ENCODE measurements at regions not wholly inside any gene's neighbourhood (a gene's known extent, or its start where the extent isn't known, plus 50 kb on each side); places are given as distances from the start of the nearest gene placed in this dataset.

GRCh38 chr21:16911166-16911607, 601.7 kb upstream of the CXADR start:
- DNase-seq, result no peak
- Histone ChIP-seq H3K4me1 (ENCODE audit: control insufficient read depth in 1 of 2, insufficient read depth in 2 of 2, low read length in 2 of 2) (no peaks in the 10 kb centered on the region), H3K9me3 (ENCODE audit: control insufficient read depth, low read length) (no peaks in the 10 kb centered on the region), H3K36me3 (ENCODE audit: control insufficient read depth in 1 of 2, insufficient read depth in 2 of 2, low read length in 1 of 2) (no peaks in the 10 kb centered on the region), H3K27ac (ENCODE audit: low read depth in 1 of 2, low read length in 2 of 2) (no peak overlapping the region), H3K4me3 (ENCODE audit: low read length in 2 of 2) (no peak overlapping the region), H3K27me3 (ENCODE audit: control insufficient read depth in 1 of 2, insufficient read depth in 2 of 2, low read length in 1 of 2) (no peaks in the 10 kb centered on the region)
- intact Hi-C loops (cut with DNase I), result no loop called here
- 65 to 69% methylated on average over 1 of the region's 1 CpG for WGBS, 2 donors
- ATAC-seq (ENCODE audit: low FRiP score), result no peak

GRCh38 chr21:16912075-16912474, 600.8 kb upstream of the CXADR start:
- no peak overlapping the region for H3K4me3 ChIP-seq (ENCODE audit: low read length in 2 of 2)
- H3K27me3 ChIP-seq (ENCODE audit: control insufficient read depth in 1 of 2, insufficient read depth in 2 of 2, low read length in 1 of 2), result no peaks in the 10 kb centered on the region
- no peaks in the 10 kb centered on the region for H3K9me3 ChIP-seq (ENCODE audit: control insufficient read depth, low read length)
- no peak overlapping the region for H3K27ac ChIP-seq (ENCODE audit: low read depth in 1 of 2, low read length in 2 of 2)
- intact Hi-C loops (cut with DNase I), result no loop called here
- no peaks in the 10 kb centered on the region for H3K36me3 ChIP-seq (ENCODE audit: control insufficient read depth in 1 of 2, insufficient read depth in 2 of 2, low read length in 1 of 2)
- WGBS, 2 donors, result 5 to 7% methylated on average over 2 of the region's 2 CpGs
- H3K4me1 ChIP-seq (ENCODE audit: control insufficient read depth in 1 of 2, insufficient read depth in 2 of 2, low read length in 2 of 2), result no peaks in the 10 kb centered on the region
- DNase-seq (no peak), ATAC-seq (ENCODE audit: low FRiP score) (peak; percentile 29)

GRCh38 chr21:16913010-16913409, 599.8 kb upstream of the CXADR start:
- intact Hi-C loops (cut with DNase I), result no loop called here
- H3K36me3 ChIP-seq (ENCODE audit: control insufficient read depth in 1 of 2, insufficient read depth in 2 of 2, low read length in 1 of 2), result no peaks in the 10 kb centered on the region
- H3K27ac ChIP-seq (ENCODE audit: low read depth in 1 of 2, low read length in 2 of 2), result no peak overlapping the region
- no peaks in the 10 kb centered on the region for H3K4me1 ChIP-seq (ENCODE audit: control insufficient read depth in 1 of 2, insufficient read depth in 2 of 2, low read length in 2 of 2)
- ATAC-seq (ENCODE audit: low FRiP score) (no peak), DNase-seq (no peak)
- H3K4me3 ChIP-seq (ENCODE audit: low read length in 2 of 2), result no peak overlapping the region
- H3K27me3 ChIP-seq (ENCODE audit: control insufficient read depth in 1 of 2, insufficient read depth in 2 of 2, low read length in 1 of 2), result no peaks in the 10 kb centered on the region
- no peaks in the 10 kb centered on the region for H3K9me3 ChIP-seq (ENCODE audit: control insufficient read depth, low read length)
- WGBS, 2 donors, result 72 to 74% methylated on average over 3 of the region's 3 CpGs

- Histone ChIP-seq H3K4me1 (ENCODE audit: control insufficient read depth in 1 of 2, insufficient read depth in 2 of 2, low read length in 2 of 2) (no peaks in the 10 kb centered on the region), H3K27me3 (ENCODE audit: control insufficient read depth in 1 of 2, insufficient read depth in 2 of 2, low read length in 1 of 2) (no peaks in the 10 kb centered on the region), H3K9me3 (ENCODE audit: control insufficient read depth, low read length) (no peaks in the 10 kb centered on the region), H3K27ac (ENCODE audit: low read depth in 1 of 2, low read length in 2 of 2) (no peak overlapping the region), H3K4me3 (ENCODE audit: low read length in 2 of 2) (no peak overlapping the region), H3K36me3 (ENCODE audit: control insufficient read depth in 1 of 2, insufficient read depth in 2 of 2, low read length in 1 of 2) (no peaks in the 10 kb centered on the region)
- 0 to 3% methylated on average over 1 of the region's 1 CpG for WGBS, 2 donors
- ATAC-seq (ENCODE audit: low FRiP score), result no peak
- DNase-seq, result no peak
- intact Hi-C loops (cut with DNase I), result no loop called here
Measured at GRCh38 chr21:16928439-16928838, 584.4 kb upstream of the CXADR start.

GRCh38 chr21:16932314-16932713, 580.5 kb upstream of the CXADR start:
- no peak for ATAC-seq (ENCODE audit: low FRiP score)
- H3K4me1 ChIP-seq (ENCODE audit: control insufficient read depth in 1 of 2, insufficient read depth in 2 of 2, low read length in 2 of 2), result no peaks in the 10 kb centered on the region
- no peaks in the 10 kb centered on the region for H3K36me3 ChIP-seq (ENCODE audit: control insufficient read depth in 1 of 2, insufficient read depth in 2 of 2, low read length in 1 of 2)
- DNase-seq, result no peak
- H3K27ac ChIP-seq (ENCODE audit: low read depth in 1 of 2, low read length in 2 of 2), result no peak overlapping the region
- H3K9me3 ChIP-seq (ENCODE audit: control insufficient read depth, low read length), result no peaks in the 10 kb centered on the region
- no peaks in the 10 kb centered on the region for H3K27me3 ChIP-seq (ENCODE audit: control insufficient read depth in 1 of 2, insufficient read depth in 2 of 2, low read length in 1 of 2)
- intact Hi-C loops (cut with DNase I), result no loop called here
- no peak overlapping the region for H3K4me3 ChIP-seq (ENCODE audit: low read length in 2 of 2)

- ATAC-seq (ENCODE audit: low FRiP score) (no peak), DNase-seq (no peak)
- Histone ChIP-seq H3K9me3 (ENCODE audit: control insufficient read depth, low read length) (peaks cover 1% of the 10 kb centered on the region), H3K27ac (ENCODE audit: low read depth in 1 of 2, low read length in 2 of 2) (no peak overlapping the region), H3K27me3 (ENCODE audit: control insufficient read depth in 1 of 2, insufficient read depth in 2 of 2, low read length in 1 of 2) (no peaks in the 10 kb centered on the region), H3K4me3 (ENCODE audit: low read length in 2 of 2) (no peak overlapping the region), H3K4me1 (ENCODE audit: control insufficient read depth in 1 of 2, insufficient read depth in 2 of 2, low read length in 2 of 2) (no peaks in the 10 kb centered on the region), H3K36me3 (ENCODE audit: control insufficient read depth in 1 of 2, insufficient read depth in 2 of 2, low read length in 1 of 2) (no peaks in the 10 kb centered on the region)
- WGBS, 2 donors, result 59 to 63% methylated on average over 4 of the region's 4 CpGs
- intact Hi-C loops (cut with DNase I), result no loop called here
Measured at GRCh38 chr21:16942703-16943102, 570.1 kb upstream of the CXADR start.

GRCh38 chr21:16943231-16943630, 569.6 kb upstream of the CXADR start:
- no peak overlapping the region for H3K27ac ChIP-seq (ENCODE audit: low read depth in 1 of 2, low read length in 2 of 2)
- no peak overlapping the region for H3K4me3 ChIP-seq (ENCODE audit: low read length in 2 of 2)
- peaks cover 1% of the 10 kb centered on the region for H3K9me3 ChIP-seq (ENCODE audit: control insufficient read depth, low read length)
- H3K36me3 ChIP-seq (ENCODE audit: control insufficient read depth in 1 of 2, insufficient read depth in 2 of 2, low read length in 1 of 2), result no peaks in the 10 kb centered on the region
- intact Hi-C loops (cut with DNase I), result no loop called here
- ATAC-seq (ENCODE audit: low FRiP score) (no peak), DNase-seq (no peak)
- H3K4me1 ChIP-seq (ENCODE audit: control insufficient read depth in 1 of 2, insufficient read depth in 2 of 2, low read length in 2 of 2), result no peaks in the 10 kb centered on the region
- no peaks in the 10 kb centered on the region for H3K27me3 ChIP-seq (ENCODE audit: control insufficient read depth in 1 of 2, insufficient read depth in 2 of 2, low read length in 1 of 2)

- no peak for DNase-seq
- WGBS, 2 donors, result 91 to 92% methylated on average over 3 of the region's 3 CpGs
- H3K4me3 ChIP-seq (ENCODE audit: low read length in 2 of 2), result no peak overlapping the region
- H3K36me3 ChIP-seq (ENCODE audit: control insufficient read depth in 1 of 2, insufficient read depth in 2 of 2, low read length in 1 of 2), result no peaks in the 10 kb centered on the region
- no peaks in the 10 kb centered on the region for H3K27me3 ChIP-seq (ENCODE audit: control insufficient read depth in 1 of 2, insufficient read depth in 2 of 2, low read length in 1 of 2)
- H3K4me1 ChIP-seq (ENCODE audit: control insufficient read depth in 1 of 2, insufficient read depth in 2 of 2, low read length in 2 of 2), result no peaks in the 10 kb centered on the region
- no peak for ATAC-seq (ENCODE audit: low FRiP score)
- peaks cover 1% of the 10 kb centered on the region for H3K9me3 ChIP-seq (ENCODE audit: control insufficient read depth, low read length)
- no peak overlapping the region for H3K27ac ChIP-seq (ENCODE audit: low read depth in 1 of 2, low read length in 2 of 2)
- intact Hi-C loops (cut with DNase I), result no loop called here
Measured at GRCh38 chr21:16945580-16945979, 567.3 kb upstream of the CXADR start.

- Histone ChIP-seq H3K4me1 (ENCODE audit: control insufficient read depth in 1 of 2, insufficient read depth in 2 of 2, low read length in 2 of 2) (no peaks in the 10 kb centered on the region), H3K27ac (ENCODE audit: low read depth in 1 of 2, low read length in 2 of 2) (no peak overlapping the region), H3K36me3 (ENCODE audit: control insufficient read depth in 1 of 2, insufficient read depth in 2 of 2, low read length in 1 of 2) (no peaks in the 10 kb centered on the region), H3K27me3 (ENCODE audit: control insufficient read depth in 1 of 2, insufficient read depth in 2 of 2, low read length in 1 of 2) (no peaks in the 10 kb centered on the region), H3K4me3 (ENCODE audit: low read length in 2 of 2) (no peak overlapping the region), H3K9me3 (ENCODE audit: control insufficient read depth, low read length) (no peaks in the 10 kb centered on the region)
- intact Hi-C loops (cut with DNase I), result no loop called here
- DNase-seq (no peak), ATAC-seq (ENCODE audit: low FRiP score) (no peak)
Measured at GRCh38 chr21:16956824-16957223, 556.0 kb upstream of the CXADR start.

- Histone ChIP-seq H3K4me1 (ENCODE audit: control insufficient read depth in 1 of 2, insufficient read depth in 2 of 2, low read length in 2 of 2) (no peaks in the 10 kb centered on the region), H3K36me3 (ENCODE audit: control insufficient read depth in 1 of 2, insufficient read depth in 2 of 2, low read length in 1 of 2) (no peaks in the 10 kb centered on the region), H3K4me3 (ENCODE audit: low read length in 2 of 2) (no peak overlapping the region), H3K27ac (ENCODE audit: low read depth in 1 of 2, low read length in 2 of 2) (no peak overlapping the region), H3K9me3 (ENCODE audit: control insufficient read depth, low read length) (no peaks in the 10 kb centered on the region), H3K27me3 (ENCODE audit: control insufficient read depth in 1 of 2, insufficient read depth in 2 of 2, low read length in 1 of 2) (no peaks in the 10 kb centered on the region)
- ATAC-seq (ENCODE audit: low FRiP score) (no peak), DNase-seq (no peak)
- intact Hi-C loops (cut with DNase I), result no loop called here
Measured at GRCh38 chr21:16965424-16965823, 547.4 kb upstream of the CXADR start.

Measured in aorta (tissue), 5 donors.